ENCODE measurements at regions not wholly inside any gene's neighbourhood (a gene's known extent, or its start where the extent isn't known, plus 50 kb on each side); places are given as distances from the start of the nearest gene placed in this dataset.

DNA sequence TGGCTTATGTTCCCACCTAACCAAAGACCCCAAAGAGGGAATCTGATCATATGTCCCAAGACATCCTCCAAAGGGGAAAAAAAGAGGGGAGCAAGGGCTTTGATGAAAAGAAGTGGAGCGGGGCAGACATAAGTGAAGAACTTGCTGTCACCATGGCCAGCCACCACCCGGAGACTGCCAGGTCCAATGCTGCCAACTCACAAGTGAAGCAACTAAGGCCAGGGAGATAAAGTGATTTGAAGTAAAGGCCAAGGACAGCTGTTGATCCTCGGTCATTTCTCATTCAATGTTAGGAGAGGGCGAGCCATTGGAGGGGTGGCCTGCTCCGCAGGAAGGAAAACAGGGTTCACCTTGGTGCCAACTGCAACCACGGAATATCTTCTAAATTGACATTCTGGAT, 72.6 kb upstream of the C3orf80 start:
- TF ChIP-seq, protein P1, sequence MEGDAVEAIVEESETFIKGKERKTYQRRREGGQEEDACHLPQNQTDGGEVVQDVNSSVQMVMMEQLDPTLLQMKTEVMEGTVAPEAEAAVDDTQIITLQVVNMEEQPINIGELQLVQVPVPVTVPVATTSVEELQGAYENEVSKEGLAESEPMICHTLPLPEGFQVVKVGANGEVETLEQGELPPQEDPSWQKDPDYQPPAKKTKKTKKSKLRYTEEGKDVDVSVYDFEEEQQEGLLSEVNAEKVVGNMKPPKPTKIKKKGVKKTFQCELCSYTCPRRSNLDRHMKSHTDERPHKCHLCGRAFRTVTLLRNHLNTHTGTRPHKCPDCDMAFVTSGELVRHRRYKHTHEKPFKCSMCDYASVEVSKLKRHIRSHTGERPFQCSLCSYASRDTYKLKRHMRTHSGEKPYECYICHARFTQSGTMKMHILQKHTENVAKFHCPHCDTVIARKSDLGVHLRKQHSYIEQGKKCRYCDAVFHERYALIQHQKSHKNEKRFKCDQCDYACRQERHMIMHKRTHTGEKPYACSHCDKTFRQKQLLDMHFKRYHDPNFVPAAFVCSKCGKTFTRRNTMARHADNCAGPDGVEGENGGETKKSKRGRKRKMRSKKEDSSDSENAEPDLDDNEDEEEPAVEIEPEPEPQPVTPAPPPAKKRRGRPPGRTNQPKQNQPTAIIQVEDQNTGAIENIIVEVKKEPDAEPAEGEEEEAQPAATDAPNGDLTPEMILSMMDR (IDR thresholded peaks at IDR 0.05) = no peak
- TF ChIP-seq POLR2A (IDR thresholded peaks at IDR 0.05) = no peak
